SK-N-SH (cell line): ENCODE measurements at regions not wholly inside any gene's neighbourhood (a gene's known extent, or its start where the extent isn't known, plus 50 kb on each side); places are given as distances from the start of the nearest gene placed in this dataset.

Source experiments
- CTCF ChIP-seq: fragments of 200-600 bp; sonication (generic); IDR thresholded peaks from 2 replicates; pipeline ENCODE4 v1.6.1; 2017; ENCODE audit warnings: antibody characterized with exemption, mild to moderate bottlenecking, moderate library complexity
- EP300 ChIP-seq, 2 experiments: IDR thresholded peaks; 2 replicates each; pipeline versions ENCODE4 v1.4.0 to v1.6.1; 2012; ENCODE audit warnings: borderline replicate concordance in 1 of 2, low read depth in 1 of 2, low read length in 1 of 2
- EZH2phosphoT487 ChIP-seq: fragments of 200-600 bp; sonication (generic); IDR thresholded peaks from 2 replicates; pipeline ENCODE4 v1.6.1; 2017; ENCODE audit warnings: low read depth, mixed run types, mild to moderate bottlenecking, antibody characterized with exemption, moderate library complexity, borderline replicate concordance
- FOXJ3 ChIP-seq: sonication (generic); formaldehyde crosslinking; IDR thresholded peaks from 2 replicates; pipeline ENCODE4 v1.5.1; 2020; ENCODE audit warnings: mild to moderate bottlenecking, missing genetic modification reagents
- MAX ChIP-seq: IDR thresholded peaks from 2 replicates; pipeline ENCODE4 v1.4.0; 2012; ENCODE audit warnings: low read depth
- NRF1 ChIP-seq: IDR thresholded peaks from 2 replicates; pipeline ENCODE4 v1.6.1; 2012; ENCODE audit warnings: low read depth, mild to moderate bottlenecking, low read length
- RAD21 ChIP-seq: IDR thresholded peaks from 2 replicates; pipeline ENCODE4 v1.6.1; 2012; ENCODE audit warnings: mild to moderate bottlenecking, low read length
- RFX5 ChIP-seq: IDR thresholded peaks from 2 replicates; pipeline ENCODE4 v1.6.1; 2012; ENCODE audit warnings: mild to moderate bottlenecking, improper control_type of control experiment, low read length
- YY1 ChIP-seq: IDR thresholded peaks from 2 replicates; pipeline ENCODE4 v1.4.0; 2012; ENCODE audit warnings: low read depth, mild to moderate bottlenecking

- TF ChIP-seq EZH2phosphoT487 (no peak), CTCF (no peak), RAD21 (no peak), YY1 (no peak), FOXJ3 (CRISPR knock-in tag) (no peak), RFX5 (no peak), NRF1 (no peak), EP300 (IDR thresholded peaks at IDR 0.05; ENCODE audit: borderline replicate concordance in 1 of 2, low read depth in 1 of 2, low read length in 1 of 2) (no peak), MAX (no peak)
Measured at GRCh38 chr5:75002271-75002670, 50.1 kb downstream of the GCNT4 start.
